Spinal cord (tissue), 9 donors: ENCODE measurements at regions not wholly inside any gene's neighbourhood (a gene's known extent, or its start where the extent isn't known, plus 50 kb on each side); places are given as distances from the start of the nearest gene placed in this dataset.
"Not testable (repeated sequence)": the region's sequence is repeated elsewhere in the genome, so short reads cannot be mapped to it uniquely, and the experiment has no call there.

ENCODE experiments used
- DNase-seq, 6 donors: peaks; one replicate each; pipeline versions ENCODE4 v3.0.0 to v3.0.0-alpha.2; 2013 to 2015; ENCODE audit warnings: low spot score in 6 of 6, low read depth in 4 of 6
- H3K27ac ChIP-seq: one replicate; pipeline ENCODE4 v1.5.1; 2013; ENCODE audit warnings: low read depth, low read length, control low read depth
- H3K27me3 ChIP-seq: one replicate; pipeline ENCODE4 v1.6.1; 2013; ENCODE audit warnings: low read length; ENCODE audit not compliant: control insufficient read depth, insufficient read depth
- H3K36me3 ChIP-seq: one replicate; pipeline ENCODE4 v1.6.1; 2013; ENCODE audit warnings: low read length; ENCODE audit not compliant: control insufficient read depth, insufficient read depth
- H3K4me1 ChIP-seq: one replicate; pipeline ENCODE4 v1.6.1; 2013; ENCODE audit warnings: low read length; ENCODE audit not compliant: control insufficient read depth, insufficient read depth
- H3K4me3 ChIP-seq: one replicate; pipeline ENCODE4 v1.5.1; 2013; ENCODE audit warnings: low read depth, low read length, control low read depth
- H3K9me3 ChIP-seq: one replicate; pipeline ENCODE4 v1.6.1; 2013; ENCODE audit warnings: low read length; ENCODE audit not compliant: control insufficient read depth, insufficient read depth
- WGBS: methylation state at CpG from one replicate; pipeline ENCODE4 v1.1.5; 2013; ENCODE audit warnings: missing lambda C conversion rate; ENCODE audit not compliant: insufficient coverage; 5-methylcytosine and 5-hydroxymethylcytosine counted together
- donor health status: healthy.

- DNase-seq, result peak in 2 of 6 donors; percentile 48 to 74
- Histone ChIP-seq H3K9me3 (no peaks in the 10 kb centered on the region), H3K27me3 (peaks cover 2% of the 10 kb centered on the region), H3K4me3 (no peak overlapping the region), H3K4me1 (peaks cover 67% of the 10 kb centered on the region), H3K27ac (no peak overlapping the region), H3K36me3 (peaks cover 43% of the 10 kb centered on the region)
- 66% methylated on average over 24 of the region's 26 CpGs for WGBS
These were observed 1328.9 kb downstream of the BRD1 start for GRCh38 chr22:48498526-48499331.

GRCh38 chr22:48497743-48498520, 1329.7 kb downstream of the BRD1 start:
- H3K27ac ChIP-seq, H3K4me3 ChIP-seq, DNase-seq, H3K27me3 ChIP-seq, H3K9me3 ChIP-seq: not testable (repeated sequence)
- WGBS, result 74% methylated on average over 3 of the region's 16 CpGs
- H3K4me1 ChIP-seq, result peaks cover 69% of the 10 kb centered on the region
- peaks cover 39% of the 10 kb centered on the region for H3K36me3 ChIP-seq

GRCh38 chr22:48496987-48497650, 1330.6 kb downstream of the BRD1 start:
- Histone ChIP-seq H3K27ac (no peak overlapping the region), H3K9me3 (no peaks in the 10 kb centered on the region), H3K36me3 (peaks cover 39% of the 10 kb centered on the region), H3K4me1 (peaks cover 74% of the 10 kb centered on the region), H3K27me3 (peaks cover 2% of the 10 kb centered on the region), H3K4me3 (no peak overlapping the region)
- 78% methylated on average over 19 of the region's 30 CpGs for WGBS
- DNase-seq, result no peak

GRCh38 chr22:48496226-48496845, 1331.3 kb downstream of the BRD1 start:
- H3K4me1 ChIP-seq, result peaks cover 77% of the 10 kb centered on the region
- WGBS, result 85% methylated on average over 12 of the region's 16 CpGs
- H3K36me3 ChIP-seq, result peaks cover 35% of the 10 kb centered on the region
- no peaks in the 10 kb centered on the region for H3K9me3 ChIP-seq
- H3K27ac ChIP-seq, result no peak overlapping the region
- no peak for DNase-seq
- no peak overlapping the region for H3K4me3 ChIP-seq
- peaks cover 2% of the 10 kb centered on the region for H3K27me3 ChIP-seq

GRCh38 chr22:48495751-48496080, 1332.0 kb downstream of the BRD1 start:
- Histone ChIP-seq H3K4me3 (no peak overlapping the region), H3K36me3 (peaks cover 30% of the 10 kb centered on the region), H3K27me3 (peaks cover 2% of the 10 kb centered on the region), H3K4me1 (peaks cover 77% of the 10 kb centered on the region), H3K9me3 (no peaks in the 10 kb centered on the region), H3K27ac (no peak overlapping the region)
- DNase-seq, result no peak
- WGBS, result 96% methylated on average over 7 of the region's 8 CpGs

- no peak overlapping the region for H3K27ac ChIP-seq
- H3K36me3 ChIP-seq, result peaks cover 24% of the 10 kb centered on the region
- H3K4me1 ChIP-seq, result peaks cover 76% of the 10 kb centered on the region
- DNase-seq, result no peak
- 64% methylated on average over 20 of the region's 20 CpGs for WGBS
- H3K9me3 ChIP-seq, result no peaks in the 10 kb centered on the region
- peaks cover 2% of the 10 kb centered on the region for H3K27me3 ChIP-seq
- H3K4me3 ChIP-seq, result no peak overlapping the region
These were observed 1332.5 kb downstream of the BRD1 start for GRCh38 chr22:48494968-48495750.

- no peak overlapping the region for H3K27ac ChIP-seq
- DNase-seq, result peak in 2 of 6 donors; percentile 32 to 59
- H3K27me3 ChIP-seq, result peaks cover under 1% of the 10 kb centered on the region
- no peak overlapping the region for H3K4me3 ChIP-seq
- H3K4me1 ChIP-seq, result peaks cover 70% of the 10 kb centered on the region
- WGBS, result 57% methylated on average over 10 of the region's 21 CpGs
- H3K9me3 ChIP-seq, result no peaks in the 10 kb centered on the region
- H3K36me3 ChIP-seq, result peaks cover 23% of the 10 kb centered on the region
These were observed 1333.3 kb downstream of the BRD1 start for GRCh38 chr22:48494256-48494967.

GRCh38 chr22:48493733-48494132, 1333.9 kb downstream of the BRD1 start:
- Histone ChIP-seq H3K27me3 (no peaks in the 10 kb centered on the region), H3K27ac (no peak overlapping the region), H3K36me3 (peaks cover 21% of the 10 kb centered on the region), H3K9me3 (no peaks in the 10 kb centered on the region), H3K4me3 (no peak overlapping the region), H3K4me1 (peaks cover 66% of the 10 kb centered on the region)
- DNase-seq, result no peak
- WGBS, result 75% methylated on average over 4 of the region's 6 CpGs
